Liver (tissue), 8 donors: ENCODE measurements at regions not wholly inside any gene's neighbourhood (a gene's known extent, or its start where the extent isn't known, plus 50 kb on each side); places are given as distances from the start of the nearest gene placed in this dataset.

Experiments used
- DNase-seq: peaks from one replicate; pipeline ENCODE4 v3.0.0-alpha.2; 2017; ENCODE audit warnings: low spot score
- H3K27ac ChIP-seq, 2 donors: one replicate each; pipeline ENCODE4 v1.7.0; 2013; ENCODE audit warnings: inconsistent platforms in 2 of 2, low read length in 2 of 2, control low read depth in 1 of 2, low read depth in 1 of 2, mild to moderate bottlenecking in 1 of 2
- H3K27me3 ChIP-seq, 4 donors: one replicate each; pipeline versions ENCODE4 v1.6.1 to v1.7.0; 2013; ENCODE audit warnings: low read length in 3 of 4, inconsistent platforms in 1 of 4, mild to moderate bottlenecking in 1 of 4, moderate library complexity in 1 of 4; ENCODE audit not compliant: control insufficient read depth in 4 of 4, insufficient read depth in 4 of 4
- H3K36me3 ChIP-seq, 4 donors: one replicate each; pipeline versions ENCODE4 v1.6.1 to v1.7.0; 2013; ENCODE audit warnings: low read length in 3 of 4, mild to moderate bottlenecking in 3 of 4, low read depth in 1 of 4, moderate library complexity in 1 of 4; ENCODE audit not compliant: control insufficient read depth in 4 of 4, insufficient read depth in 3 of 4
- H3K4me1 ChIP-seq, 4 donors: one replicate each; pipeline versions ENCODE4 v1.6.1 to v1.7.0; 2013; ENCODE audit warnings: low read length in 3 of 4, mild to moderate bottlenecking in 3 of 4, moderate library complexity in 1 of 4; ENCODE audit not compliant: control insufficient read depth in 4 of 4, insufficient read depth in 4 of 4
- H3K4me3 ChIP-seq, 3 donors: one replicate each; pipeline versions ENCODE4 v1.6.1 to v1.7.0; 2013; ENCODE audit warnings: low read length in 3 of 3, control low read depth in 1 of 3, low read depth in 1 of 3, mild to moderate bottlenecking in 1 of 3
- H3K9ac ChIP-seq, 2 donors: one replicate each; pipeline ENCODE4 v1.7.0; 2013; ENCODE audit warnings: low read length in 2 of 2, mild to moderate bottlenecking in 2 of 2, moderate library complexity in 2 of 2, control low read depth in 1 of 2, low read depth in 1 of 2
- H3K9me3 ChIP-seq, 4 donors: one replicate each; pipeline versions ENCODE4 v1.6.1 to v1.7.0; 2013; ENCODE audit warnings: low read length in 3 of 4; ENCODE audit not compliant: control insufficient read depth in 4 of 4
- EGR1 ChIP-seq, 2 donors: IDR thresholded peaks; 2 replicates each; pipeline ENCODE4 v1.6.1; 2016 to 2018; ENCODE audit warnings: antibody characterized with exemption in 2 of 2, low read depth in 2 of 2
- FOXA1 ChIP-seq: IDR thresholded peaks from 2 replicates; pipeline ENCODE4 v1.6.1; 2016; ENCODE audit warnings: antibody characterized with exemption
- FOXA2 ChIP-seq: IDR thresholded peaks from 2 replicates; pipeline ENCODE4 v1.6.1; 2016; ENCODE audit warnings: antibody characterized with exemption
- GABPA ChIP-seq, 2 donors: IDR thresholded peaks in 1 of 2; conservative IDR thresholded peaks in 1 of 2; 2 replicates each; pipeline ENCODE4 v1.6.1; 2016; ENCODE audit warnings: antibody characterized with exemption in 2 of 2, mild to moderate bottlenecking in 1 of 2, moderate library complexity in 1 of 2
- HNF4G ChIP-seq: IDR thresholded peaks from 2 replicates; pipeline ENCODE4 v1.6.1; 2016; ENCODE audit warnings: antibody characterized with exemption
- NR2F2 ChIP-seq: IDR thresholded peaks from 2 replicates; pipeline ENCODE4 v1.6.1; 2016; ENCODE audit warnings: antibody characterized with exemption
- RAD21 ChIP-seq, 2 donors: IDR thresholded peaks; 2 replicates each; pipeline ENCODE4 v1.6.1; 2016; ENCODE audit warnings: antibody characterized with exemption in 2 of 2, mild to moderate bottlenecking in 2 of 2
- SP1 ChIP-seq: IDR thresholded peaks from 2 replicates; pipeline ENCODE4 v1.6.1; 2018; ENCODE audit warnings: antibody characterized with exemption, mild to moderate bottlenecking
- TAF1 ChIP-seq: conservative IDR thresholded peaks from 2 replicates; pipeline ENCODE4 v1.6.1; 2016; ENCODE audit warnings: antibody characterized with exemption, mild to moderate bottlenecking
- YY1 ChIP-seq: IDR thresholded peaks from 2 replicates; pipeline ENCODE4 v1.6.1; 2016; ENCODE audit warnings: antibody characterized with exemption, mild to moderate bottlenecking
- WGBS: extraction: QIAGEN DNeasy Blood & Tissue Kit; methylation state at CpG from one replicate; pipeline ENCODE4 v1.1.7; 2013; 5-methylcytosine and 5-hydroxymethylcytosine counted together
- TF ChIP-seq, protein P1 (sequence below): IDR thresholded peaks from 2 replicates; pipeline ENCODE4 v1.6.1; 2016; ENCODE audit warnings: antibody characterized with exemption
- TF ChIP-seq, protein P2 (sequence below): fragments of 150-350 bp; IDR thresholded peaks from 2 replicates; pipeline ENCODE4 v1.5.1; 2017; ENCODE audit warnings: improper control_type of control experiment, low read depth, low read length; ENCODE audit not compliant: missing input control
- TF ChIP-seq, protein P3 (sequence below): IDR thresholded peaks from 2 replicates; pipeline ENCODE4 v1.6.1; 2016; ENCODE audit warnings: antibody characterized with exemption
- TF ChIP-seq, protein P4 (sequence below): IDR thresholded peaks from 2 replicates; pipeline ENCODE4 v1.6.1; 2016; ENCODE audit warnings: antibody characterized with exemption
- TF ChIP-seq, protein P5 (sequence below): IDR thresholded peaks from 2 replicates; pipeline ENCODE4 v1.6.1; 2016; ENCODE audit warnings: antibody characterized with exemption, mild to moderate bottlenecking
- donor health status: healthy.
- donor health status: healthy.
- donor health status: healthy.
- donor health status: healthy.
- donor health status: healthy.

DNA sequence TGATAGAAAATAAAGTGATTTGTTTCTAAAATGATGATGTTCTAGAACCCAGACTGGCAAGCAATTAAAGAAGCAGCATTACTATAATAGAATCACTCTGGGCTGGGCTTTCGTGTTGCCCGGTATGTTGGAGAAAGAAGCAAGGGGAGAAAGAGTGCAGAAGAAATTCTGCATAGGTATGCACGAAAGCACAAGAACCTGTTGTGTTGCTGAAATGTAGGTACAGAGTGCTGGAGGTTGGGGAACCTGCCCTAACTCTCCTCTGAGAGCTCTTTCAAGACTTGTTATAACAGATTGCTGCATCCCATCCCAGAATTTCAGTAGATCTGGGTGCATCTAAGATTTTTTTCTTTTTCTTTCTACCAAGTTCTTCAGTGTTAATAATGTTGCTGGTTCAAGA is 95.7 kb upstream of the DACH1 start (continued):
- TF ChIP-seq, protein P1, sequence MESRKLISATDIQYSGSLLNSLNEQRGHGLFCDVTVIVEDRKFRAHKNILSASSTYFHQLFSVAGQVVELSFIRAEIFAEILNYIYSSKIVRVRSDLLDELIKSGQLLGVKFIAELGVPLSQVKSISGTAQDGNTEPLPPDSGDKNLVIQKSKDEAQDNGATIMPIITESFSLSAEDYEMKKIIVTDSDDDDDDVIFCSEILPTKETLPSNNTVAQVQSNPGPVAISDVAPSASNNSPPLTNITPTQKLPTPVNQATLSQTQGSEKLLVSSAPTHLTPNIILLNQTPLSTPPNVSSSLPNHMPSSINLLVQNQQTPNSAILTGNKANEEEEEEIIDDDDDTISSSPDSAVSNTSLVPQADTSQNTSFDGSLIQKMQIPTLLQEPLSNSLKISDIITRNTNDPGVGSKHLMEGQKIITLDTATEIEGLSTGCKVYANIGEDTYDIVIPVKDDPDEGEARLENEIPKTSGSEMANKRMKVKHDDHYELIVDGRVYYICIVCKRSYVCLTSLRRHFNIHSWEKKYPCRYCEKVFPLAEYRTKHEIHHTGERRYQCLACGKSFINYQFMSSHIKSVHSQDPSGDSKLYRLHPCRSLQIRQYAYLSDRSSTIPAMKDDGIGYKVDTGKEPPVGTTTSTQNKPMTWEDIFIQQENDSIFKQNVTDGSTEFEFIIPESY: no peak
- no peak for TF ChIP-seq HNF4G
- no peak for TF ChIP-seq RAD21 (IDR thresholded peaks at IDR 0.05)
- TF ChIP-seq YY1: no peak
- TF ChIP-seq EGR1 (IDR thresholded peaks at IDR 0.05; ENCODE audit: low read depth in 2 of 2): no peak
- TF ChIP-seq, protein P2, sequence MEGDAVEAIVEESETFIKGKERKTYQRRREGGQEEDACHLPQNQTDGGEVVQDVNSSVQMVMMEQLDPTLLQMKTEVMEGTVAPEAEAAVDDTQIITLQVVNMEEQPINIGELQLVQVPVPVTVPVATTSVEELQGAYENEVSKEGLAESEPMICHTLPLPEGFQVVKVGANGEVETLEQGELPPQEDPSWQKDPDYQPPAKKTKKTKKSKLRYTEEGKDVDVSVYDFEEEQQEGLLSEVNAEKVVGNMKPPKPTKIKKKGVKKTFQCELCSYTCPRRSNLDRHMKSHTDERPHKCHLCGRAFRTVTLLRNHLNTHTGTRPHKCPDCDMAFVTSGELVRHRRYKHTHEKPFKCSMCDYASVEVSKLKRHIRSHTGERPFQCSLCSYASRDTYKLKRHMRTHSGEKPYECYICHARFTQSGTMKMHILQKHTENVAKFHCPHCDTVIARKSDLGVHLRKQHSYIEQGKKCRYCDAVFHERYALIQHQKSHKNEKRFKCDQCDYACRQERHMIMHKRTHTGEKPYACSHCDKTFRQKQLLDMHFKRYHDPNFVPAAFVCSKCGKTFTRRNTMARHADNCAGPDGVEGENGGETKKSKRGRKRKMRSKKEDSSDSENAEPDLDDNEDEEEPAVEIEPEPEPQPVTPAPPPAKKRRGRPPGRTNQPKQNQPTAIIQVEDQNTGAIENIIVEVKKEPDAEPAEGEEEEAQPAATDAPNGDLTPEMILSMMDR: no peak
- TF ChIP-seq NR2F2: no peak
- TF ChIP-seq, protein P3, sequence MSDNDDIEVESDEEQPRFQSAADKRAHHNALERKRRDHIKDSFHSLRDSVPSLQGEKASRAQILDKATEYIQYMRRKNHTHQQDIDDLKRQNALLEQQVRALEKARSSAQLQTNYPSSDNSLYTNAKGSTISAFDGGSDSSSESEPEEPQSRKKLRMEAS: no peak

DNA sequence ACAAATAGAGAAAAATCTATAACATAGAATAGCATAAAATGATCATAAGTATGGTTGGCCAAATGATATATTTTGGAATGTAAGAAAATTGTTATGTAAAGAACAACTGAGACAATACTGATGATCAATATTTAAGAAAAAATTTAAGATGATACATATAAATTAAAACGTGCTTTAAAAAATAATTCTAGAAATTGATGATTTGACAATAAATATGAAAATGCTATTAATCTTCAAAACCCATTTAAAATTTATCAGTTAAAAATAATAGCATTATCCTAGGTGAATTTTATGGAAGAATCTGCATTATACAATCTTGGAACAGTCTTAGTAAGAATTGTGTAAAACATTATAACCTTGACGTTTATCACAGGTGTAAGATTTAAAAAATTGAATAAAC is 95.1 kb upstream of the DACH1 start:
- TF ChIP-seq TAF1 (no peak), RAD21 (IDR thresholded peaks at IDR 0.05) (no peak), GABPA (IDR thresholded peaks at IDR 0.05 in 1 of 2, conservative IDR thresholded peaks at IDR 0.05 in 1 of 2) (no peak), NR2F2 (no peak), SP1 (no peak), HNF4G (no peak), EGR1 (IDR thresholded peaks at IDR 0.05; ENCODE audit: low read depth in 2 of 2) (no peak), FOXA1 (no peak), FOXA2 (no peak)
- TF ChIP-seq, protein P4, sequence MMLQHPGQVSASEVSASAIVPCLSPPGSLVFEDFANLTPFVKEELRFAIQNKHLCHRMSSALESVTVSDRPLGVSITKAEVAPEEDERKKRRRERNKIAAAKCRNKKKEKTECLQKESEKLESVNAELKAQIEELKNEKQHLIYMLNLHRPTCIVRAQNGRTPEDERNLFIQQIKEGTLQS: no peak
- TF ChIP-seq, protein P1: no peak
- TF ChIP-seq, protein P5, sequence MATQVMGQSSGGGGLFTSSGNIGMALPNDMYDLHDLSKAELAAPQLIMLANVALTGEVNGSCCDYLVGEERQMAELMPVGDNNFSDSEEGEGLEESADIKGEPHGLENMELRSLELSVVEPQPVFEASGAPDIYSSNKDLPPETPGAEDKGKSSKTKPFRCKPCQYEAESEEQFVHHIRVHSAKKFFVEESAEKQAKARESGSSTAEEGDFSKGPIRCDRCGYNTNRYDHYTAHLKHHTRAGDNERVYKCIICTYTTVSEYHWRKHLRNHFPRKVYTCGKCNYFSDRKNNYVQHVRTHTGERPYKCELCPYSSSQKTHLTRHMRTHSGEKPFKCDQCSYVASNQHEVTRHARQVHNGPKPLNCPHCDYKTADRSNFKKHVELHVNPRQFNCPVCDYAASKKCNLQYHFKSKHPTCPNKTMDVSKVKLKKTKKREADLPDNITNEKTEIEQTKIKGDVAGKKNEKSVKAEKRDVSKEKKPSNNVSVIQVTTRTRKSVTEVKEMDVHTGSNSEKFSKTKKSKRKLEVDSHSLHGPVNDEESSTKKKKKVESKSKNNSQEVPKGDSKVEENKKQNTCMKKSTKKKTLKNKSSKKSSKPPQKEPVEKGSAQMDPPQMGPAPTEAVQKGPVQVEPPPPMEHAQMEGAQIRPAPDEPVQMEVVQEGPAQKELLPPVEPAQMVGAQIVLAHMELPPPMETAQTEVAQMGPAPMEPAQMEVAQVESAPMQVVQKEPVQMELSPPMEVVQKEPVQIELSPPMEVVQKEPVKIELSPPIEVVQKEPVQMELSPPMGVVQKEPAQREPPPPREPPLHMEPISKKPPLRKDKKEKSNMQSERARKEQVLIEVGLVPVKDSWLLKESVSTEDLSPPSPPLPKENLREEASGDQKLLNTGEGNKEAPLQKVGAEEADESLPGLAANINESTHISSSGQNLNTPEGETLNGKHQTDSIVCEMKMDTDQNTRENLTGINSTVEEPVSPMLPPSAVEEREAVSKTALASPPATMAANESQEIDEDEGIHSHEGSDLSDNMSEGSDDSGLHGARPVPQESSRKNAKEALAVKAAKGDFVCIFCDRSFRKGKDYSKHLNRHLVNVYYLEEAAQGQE: no peak
- DNase-seq: no peak
- H3K9me3 ChIP-seq: no peaks in the 10 kb centered on the region
- H3K27me3 ChIP-seq: peaks cover 0 to 3% (median 0%) of the 10 kb centered on the region in 4 donors
- H3K9ac ChIP-seq: no peak overlapping the region
- no peak overlapping the region for H3K27ac ChIP-seq
- H3K4me1 ChIP-seq: no peaks in the 10 kb centered on the region
- no peak overlapping the region for H3K4me3 ChIP-seq
- no peaks in the 10 kb centered on the region for H3K36me3 ChIP-seq
- WGBS: 66% methylated on average over 2 of the region's 2 CpGs
